ENCODE measurements at regions not wholly inside any gene's neighbourhood (a gene's known extent, or its start where the extent isn't known, plus 50 kb on each side); places are given as distances from the start of the nearest gene placed in this dataset.
"Not testable (repeated sequence)": the region's sequence is repeated elsewhere in the genome, so short reads cannot be mapped to it uniquely, and the experiment has no call there.

GRCh38 chr13:89514534-89515312 is 1832.8 kb upstream of the MIR17HG start:
- TF ChIP-seq CTCF (IDR thresholded peaks at IDR 0.05; ENCODE audit: insufficient read depth, low read length): no peak
- peak; percentile 4 for DNase-seq (ENCODE audit: low read depth)
- no peak overlapping the region for H3K4me3 ChIP-seq (ENCODE audit: low read depth, low read length)

- no peak for TF ChIP-seq CTCF (IDR thresholded peaks at IDR 0.05; ENCODE audit: insufficient read depth, low read length)
- no peak overlapping the region for H3K4me3 ChIP-seq (ENCODE audit: low read depth, low read length)
- DNase-seq (ENCODE audit: low read depth): no peak
Measured at GRCh38 chr13:89515948-89516347, 1831.5 kb upstream of the MIR17HG start.

- TF ChIP-seq CTCF (IDR thresholded peaks at IDR 0.05; ENCODE audit: insufficient read depth, low read length): no peak
Measured at GRCh38 chr13:89518289-89519077, 1829.0 kb upstream of the MIR17HG start.

GRCh38 chr13:89520468-89520867 is 1827.0 kb upstream of the MIR17HG start:
- TF ChIP-seq CTCF (IDR thresholded peaks at IDR 0.05; ENCODE audit: insufficient read depth, low read length): no peak
- H3K4me3 ChIP-seq (ENCODE audit: low read depth, low read length): no peak overlapping the region
- DNase-seq (ENCODE audit: low read depth): no peak

More at GRCh38 chr13:89518289-89519077, 1829.0 kb upstream of the MIR17HG start:
- no peak for DNase-seq (ENCODE audit: low read depth)
- H3K4me3 ChIP-seq (ENCODE audit: low read depth, low read length): no peak overlapping the region

GRCh38 chr13:89521672-89522071 is 1825.8 kb upstream of the MIR17HG start:
- not testable (repeated sequence) for H3K4me3 ChIP-seq (ENCODE audit: low read depth, low read length); DNase-seq (ENCODE audit: low read depth)

- no peak for DNase-seq (ENCODE audit: low read depth)
- TF ChIP-seq CTCF (IDR thresholded peaks at IDR 0.05; ENCODE audit: insufficient read depth, low read length): no peak
- H3K4me3 ChIP-seq (ENCODE audit: low read depth, low read length): no peak overlapping the region
Measured at GRCh38 chr13:89541091-89542030, 1806.1 kb upstream of the MIR17HG start.
